ENCODE measurements at regions not wholly inside any gene's neighbourhood (a gene's known extent, or its start where the extent isn't known, plus 50 kb on each side); places are given as distances from the start of the nearest gene placed in this dataset.

GRCh38 chr17:77306790-77307478, 166.2 kb downstream of the SEC14L1 start:
- TF ChIP-seq MEF2D (tag; conservative IDR thresholded peaks at IDR 0.05; ENCODE audit: low read depth), result no peak
- no peak for TF ChIP-seq E2F4 (CRISPR knock-in tag; IDR thresholded peaks at IDR 0.05; ENCODE audit: low read depth)
- TF ChIP-seq POLR2AphosphoS5 (IDR thresholded peaks at IDR 0.05; ENCODE audit: control insufficient read depth, insufficient read depth, low read depth, low read length), result no peak
- TF ChIP-seq HMG20B (CRISPR knock-in tag; IDR thresholded peaks at IDR 0.05), result no peak
- TF ChIP-seq CTCF (IDR thresholded peaks at IDR 0.05 in 2 of 3, conservative IDR thresholded peaks at IDR 0.05 in 1 of 3; ENCODE audit: insufficient read depth in 2 of 3, low read depth in 1 of 3, low read length in 3 of 3), result no peak
- TF ChIP-seq ZFPM2 (CRISPR knock-in tag; IDR thresholded peaks at IDR 0.05), result no peak
- no peak for TF ChIP-seq HDAC6 (IDR thresholded peaks at IDR 0.05; ENCODE audit: low read depth, low read length)
- no peak for TF ChIP-seq EGR1 (conservative IDR thresholded peaks at IDR 0.05)
- no peak for TF ChIP-seq MTF1 (CRISPR knock-in tag; IDR thresholded peaks at IDR 0.05; ENCODE audit: borderline replicate concordance)
- TF ChIP-seq TAF1 (IDR thresholded peaks at IDR 0.05; ENCODE audit: control insufficient read depth, extremely low read depth, insufficient read depth, low read length, severe bottlenecking), result no peak
- TF ChIP-seq SIN3A (IDR thresholded peaks at IDR 0.05; ENCODE audit: borderline replicate concordance in 2 of 2, control insufficient read depth in 1 of 2, low read depth in 2 of 2, low read length in 2 of 2), result no peak
- TF ChIP-seq ZBTB43 (CRISPR knock-in tag; IDR thresholded peaks at IDR 0.05), result no peak
- TF ChIP-seq NR0B1 (IDR thresholded peaks at IDR 0.05; ENCODE audit: partially characterized antibody), result no peak
- no peak for TF ChIP-seq BRCA1 (IDR thresholded peaks at IDR 0.05)
- TF ChIP-seq BRCA1 (CRISPR knock-in tag; IDR thresholded peaks at IDR 0.05), result no peak
